Common myeloid progenitor, CD34-positive (primary cell): ENCODE measurements at regions not wholly inside any gene's neighbourhood (a gene's known extent, or its start where the extent isn't known, plus 50 kb on each side); places are given as distances from the start of the nearest gene placed in this dataset.

Experiments
- CTCF ChIA-PET: fragments of 350-600 bp; sonication (Branson Sonifier 250); formaldehyde crosslinking; loops from one replicate; lab custom pipeline; 2021; ENCODE audit warnings: antibody characterized with exemption; lab: Charles Lee
- POLR2A ChIA-PET: fragments of 350-600 bp; sonication (Branson Sonifier 250); formaldehyde crosslinking; loops from one replicate; lab custom pipeline; 2021; ENCODE audit warnings: antibody characterized with exemption; lab: Charles Lee
- DNase-seq, 3 donors: peaks; one replicate each; pipeline versions ENCODE4 v3.0.0 to v3.0.0-alpha.2; 2013
- H3K27ac ChIP-seq, 2 experiments: 1 replicate in 1 of 2; 2 replicates in 1 of 2; pipeline ENCODE4 v1.7.0; 2013; ENCODE audit warnings: inconsistent platforms in 2 of 2, low read length in 2 of 2, mild to moderate bottlenecking in 2 of 2, low read depth in 1 of 2, moderate library complexity in 1 of 2; ENCODE audit not compliant: severe bottlenecking in 2 of 2, insufficient read depth in 1 of 2, poor library complexity in 1 of 2
- H3K27me3 ChIP-seq, 5 experiments: replicated peaks in 2 of 5; 1 replicate in 3 of 5; 2 replicates in 2 of 5; pipeline versions ENCODE4 v1.6.1 to v1.7.0; 2013; ENCODE audit warnings: low read length in 4 of 5, mild to moderate bottlenecking in 2 of 5, moderate library complexity in 2 of 5, inconsistent platforms in 1 of 5; ENCODE audit not compliant: insufficient read depth in 5 of 5, control insufficient read depth in 4 of 5
- H3K36me3 ChIP-seq, 4 experiments: 1 replicate in 2 of 4; 2 replicates in 2 of 4; pipeline versions ENCODE4 v1.6.1 to v1.7.0; 2013; ENCODE audit warnings: low read length in 3 of 4, control low read depth in 1 of 4, mild to moderate bottlenecking in 1 of 4; ENCODE audit not compliant: control insufficient read depth in 4 of 4, insufficient read depth in 4 of 4
- H3K4me1 ChIP-seq, 4 experiments: 1 replicate in 3 of 4; 2 replicates in 1 of 4; pipeline versions ENCODE4 v1.6.1 to v1.7.1; 2013; ENCODE audit warnings: low read length in 3 of 4, mild to moderate bottlenecking in 3 of 4, control low read depth in 1 of 4, inconsistent platforms in 1 of 4, moderate library complexity in 1 of 4; ENCODE audit not compliant: control insufficient read depth in 4 of 4, insufficient read depth in 4 of 4; ENCODE audit errors: control extremely low read depth in 1 of 4
- H3K4me3 ChIP-seq, 7 experiments: 1 replicate in 4 of 7; 2 replicates in 3 of 7; pipeline versions ENCODE4 v1.5.1 to v1.7.0; 2013; ENCODE audit warnings: mild to moderate bottlenecking in 7 of 7, low read length in 6 of 7, moderate library complexity in 6 of 7, inconsistent platforms in 2 of 7, low read depth in 2 of 7, control low read depth in 1 of 7; ENCODE audit not compliant: insufficient read depth in 4 of 7, control insufficient read depth in 1 of 7; ENCODE audit errors: extremely low read depth in 1 of 7
- H3K9me3 ChIP-seq, 5 experiments: 1 replicate in 4 of 5; 2 replicates in 1 of 5; pipeline versions ENCODE4 v1.6.1 to v1.7.1; 2013; ENCODE audit warnings: low read length in 4 of 5, mild to moderate bottlenecking in 2 of 5, inconsistent platforms in 1 of 5, low read depth in 1 of 5, moderate library complexity in 1 of 5; ENCODE audit not compliant: control insufficient read depth in 4 of 5, insufficient read depth in 2 of 5; ENCODE audit errors: control extremely low read depth in 1 of 5
- WGBS: methylation state at CpG from one replicate; pipeline ENCODE4 v1.1.5; 2013; ENCODE audit not compliant: insufficient coverage; 5-methylcytosine and 5-hydroxymethylcytosine counted together

DNA sequence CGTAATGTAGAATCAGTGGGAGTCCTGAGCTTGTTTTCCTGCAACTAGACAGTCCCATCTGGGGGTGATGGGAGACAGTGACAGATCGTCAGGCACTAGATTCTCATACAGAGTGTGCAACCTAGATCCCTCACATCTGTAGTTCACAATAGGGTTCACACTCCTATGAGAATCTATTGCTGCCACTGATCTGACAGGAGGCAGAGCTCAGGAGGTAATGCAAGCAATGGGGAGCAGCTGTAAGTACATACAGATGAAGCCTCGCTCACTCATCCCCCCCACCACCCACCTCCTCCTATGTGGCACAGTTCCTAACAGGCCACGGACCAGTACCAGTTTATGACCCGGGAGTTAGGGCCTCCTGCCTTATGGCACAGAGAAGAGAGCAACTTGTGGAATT, 116.2 kb upstream of the PIK3R1 start:
- ChIA-PET POLR2A (no interaction called here), CTCF (no interaction called here)
- WGBS: 96% methylated on average over 4 of the region's 5 CpGs
- no peaks in the 10 kb centered on the region for H3K36me3 ChIP-seq
- H3K9me3 ChIP-seq: peaks cover 0 to 2% (median 0%) of the 10 kb centered on the region in 5 experiments
- H3K4me3 ChIP-seq: no peak overlapping the region
- no peaks in the 10 kb centered on the region for H3K27me3 ChIP-seq
- no peak for DNase-seq
- no peak overlapping the region for H3K27ac ChIP-seq
- H3K4me1 ChIP-seq: no peaks in the 10 kb centered on the region

DNA sequence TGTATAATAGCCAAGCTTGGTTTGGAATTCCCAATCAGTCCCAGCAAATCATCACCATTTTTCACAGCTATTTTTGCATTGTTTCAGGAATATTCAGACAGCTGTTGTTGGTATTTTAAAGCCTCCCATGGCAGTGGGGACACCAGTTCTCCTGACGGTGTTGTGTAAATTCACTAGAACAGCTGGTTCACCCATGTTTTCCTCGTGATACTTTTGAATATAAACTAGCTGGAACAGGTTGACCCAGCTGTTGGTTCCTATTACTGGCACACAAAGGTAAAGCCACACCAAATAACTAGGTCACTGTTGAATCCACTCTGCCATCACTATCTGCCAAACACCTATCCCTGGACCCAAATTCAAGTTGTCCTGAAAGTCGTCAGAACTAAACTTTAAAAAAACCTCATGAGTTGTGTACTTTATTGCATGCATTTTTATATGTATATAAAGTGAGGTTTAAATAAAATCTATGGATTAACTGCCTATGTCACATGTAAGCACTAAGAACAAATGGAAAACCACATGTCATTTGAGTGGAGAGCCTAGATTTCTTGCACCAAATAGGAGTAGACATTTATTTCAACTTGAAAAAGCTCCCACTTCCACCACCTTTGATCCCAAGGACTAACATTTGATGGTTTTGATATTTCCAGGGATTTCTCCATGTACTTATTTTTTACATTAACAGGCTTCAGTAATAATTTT, 121.9 kb upstream of the PIK3R1 start:
- POLR2A ChIA-PET: interaction anchor here (0.5 kb wide), 1 partner anchor 496 kb away, joined by 5 read pairs; no protein-coding TSS in a partner anchor
- WGBS: 100% methylated on average over 2 of the region's 3 CpGs
- DNase-seq: no peak
- Histone ChIP-seq H3K36me3 (no peaks in the 10 kb centered on the region), H3K4me1 (no peaks in the 10 kb centered on the region), H3K9me3 (peaks cover 0 to 4% (median 0%) of the 10 kb centered on the region in 5 experiments), H3K4me3 (no peak overlapping the region), H3K27ac (no peak overlapping the region), H3K27me3 (no peaks in the 10 kb centered on the region)
- CTCF ChIA-PET: no interaction called here

DNA sequence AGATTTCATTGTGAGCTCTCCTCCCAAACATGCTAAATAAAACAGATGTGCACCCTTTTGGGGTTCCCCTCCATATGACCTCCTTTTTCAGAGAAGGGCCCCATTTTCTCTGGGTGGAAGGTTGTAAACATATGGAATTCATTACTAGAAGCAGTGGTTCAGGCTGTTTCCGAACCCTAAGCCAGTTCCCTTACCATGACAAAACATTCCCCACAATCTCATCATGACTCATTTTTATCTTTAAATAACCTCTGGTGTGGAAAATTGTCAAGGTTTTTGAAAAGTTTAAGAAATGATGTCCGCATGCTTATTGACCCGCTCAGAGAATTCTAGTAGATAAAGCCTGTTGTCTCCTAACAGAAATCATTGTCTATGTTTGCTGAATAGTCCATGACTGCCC, 127.3 kb upstream of the PIK3R1 start:
- ChIA-PET POLR2A (no interaction called here), CTCF (interaction anchor here (0.7 kb wide), 1 partner anchor 44 kb away, joined by 4 read pairs; no protein-coding TSS in a partner anchor)
- H3K27ac ChIP-seq: no peak overlapping the region
- no peaks in the 10 kb centered on the region for H3K36me3 ChIP-seq
- H3K9me3 ChIP-seq: peaks cover 0 to 3% (median 0%) of the 10 kb centered on the region in 5 experiments
- no peak for DNase-seq
- no peaks in the 10 kb centered on the region for H3K27me3 ChIP-seq
- H3K4me3 ChIP-seq: no peak overlapping the region
- WGBS: 100% methylated on average over 2 of the region's 3 CpGs
- H3K4me1 ChIP-seq: no peaks in the 10 kb centered on the region

DNA sequence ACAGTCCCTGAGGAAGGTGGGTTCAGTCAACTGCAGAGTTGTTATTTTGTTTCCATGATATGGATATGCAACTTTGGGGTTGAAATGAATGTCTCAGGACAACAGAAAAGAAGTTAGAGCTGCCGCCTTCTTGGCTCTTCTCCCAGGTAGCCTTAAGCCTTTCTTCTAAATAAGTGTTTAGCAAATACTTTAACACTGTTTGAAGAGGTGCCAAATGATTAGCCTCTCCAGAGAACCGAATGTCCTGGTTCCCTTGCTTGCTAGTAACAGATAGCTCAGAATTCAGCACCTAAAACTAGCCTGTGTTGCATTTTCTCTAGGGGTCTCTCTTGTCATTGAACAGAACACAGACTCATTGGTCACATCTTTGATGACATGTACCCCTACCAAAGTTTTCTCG, 127.7 kb upstream of the PIK3R1 start:
- ChIA-PET CTCF (interaction anchor here (0.7 kb wide), 1 partner anchor 44 kb away, joined by 4 read pairs; no protein-coding TSS in a partner anchor), POLR2A (no interaction called here)
- Histone ChIP-seq H3K9me3 (peaks cover 0 to 3% (median 0%) of the 10 kb centered on the region in 5 experiments), H3K27me3 (no peaks in the 10 kb centered on the region), H3K36me3 (no peaks in the 10 kb centered on the region), H3K4me1 (no peaks in the 10 kb centered on the region), H3K4me3 (no peak overlapping the region), H3K27ac (no peak overlapping the region)
- no peak for DNase-seq
- WGBS: 100% methylated on average over 2 of the region's 3 CpGs

DNA sequence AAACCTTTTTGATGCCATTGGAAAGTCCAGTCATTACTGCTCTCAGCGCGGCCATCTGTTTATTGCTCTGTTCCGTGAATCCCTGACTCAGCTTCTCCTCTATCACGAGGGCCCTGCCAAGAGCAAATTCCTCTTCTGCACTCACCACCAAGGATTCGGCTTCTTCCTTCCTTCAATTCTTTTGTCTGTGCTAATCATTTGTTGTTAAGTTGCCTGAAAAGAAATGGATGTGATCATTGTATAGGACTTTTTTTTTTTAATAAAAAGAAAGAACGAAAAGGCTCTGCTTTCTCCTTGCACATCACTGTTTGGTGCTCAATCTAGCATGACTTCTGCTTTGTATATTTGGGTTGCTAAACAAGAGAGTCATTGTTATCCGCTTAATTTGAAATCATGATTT, 128.7 kb upstream of the PIK3R1 start:
- no peak for DNase-seq

DNA sequence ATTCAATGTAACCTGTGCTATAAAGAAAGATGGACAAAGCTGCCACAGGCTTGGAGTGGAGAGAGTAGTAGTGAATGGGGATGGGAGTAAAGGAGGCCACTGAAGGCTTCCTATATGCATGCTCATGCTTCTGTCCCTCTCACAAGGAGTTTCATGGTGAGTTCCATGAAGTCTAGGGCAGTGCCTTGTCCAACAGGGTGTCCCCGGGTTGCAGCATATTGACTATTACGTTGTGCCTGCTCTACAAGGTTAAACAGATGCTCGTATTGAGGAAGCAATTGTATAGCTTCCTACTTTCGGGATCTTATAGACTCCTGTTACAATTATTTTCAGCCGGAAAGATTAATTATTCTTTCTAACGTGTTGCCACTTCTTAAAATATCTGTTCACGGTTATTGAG, 129.1 kb upstream of the PIK3R1 start:
- no peak for DNase-seq
- 98% methylated on average over 6 of the region's 7 CpGs for WGBS
- H3K36me3 ChIP-seq: no peaks in the 10 kb centered on the region
- no peak overlapping the region for H3K27ac ChIP-seq
- ChIA-PET CTCF (interaction anchor here (1.0 kb wide), 1 partner anchor 9 kb away, joined by 3 read pairs; no protein-coding TSS in a partner anchor), POLR2A (no interaction called here)
- H3K4me1 ChIP-seq: no peaks in the 10 kb centered on the region
- H3K27me3 ChIP-seq: no peaks in the 10 kb centered on the region
- H3K9me3 ChIP-seq: peaks cover 0 to 3% (median 0%) of the 10 kb centered on the region in 5 experiments
- no peak overlapping the region for H3K4me3 ChIP-seq

More for the DNA sequence above, 128.7 kb upstream of the PIK3R1 start:
- no peak overlapping the region for H3K27ac ChIP-seq
- H3K4me1 ChIP-seq: no peaks in the 10 kb centered on the region
- H3K36me3 ChIP-seq: no peaks in the 10 kb centered on the region
- 100% methylated on average over 4 of the region's 7 CpGs for WGBS
- H3K27me3 ChIP-seq: no peaks in the 10 kb centered on the region
- H3K9me3 ChIP-seq: peaks cover 0 to 3% (median 0%) of the 10 kb centered on the region in 5 experiments
- POLR2A ChIA-PET: no interaction called here
- CTCF ChIA-PET: interaction anchor here (1.0 kb wide), 1 partner anchor 9 kb away, joined by 3 read pairs; no protein-coding TSS in a partner anchor
- no peak overlapping the region for H3K4me3 ChIP-seq

DNA sequence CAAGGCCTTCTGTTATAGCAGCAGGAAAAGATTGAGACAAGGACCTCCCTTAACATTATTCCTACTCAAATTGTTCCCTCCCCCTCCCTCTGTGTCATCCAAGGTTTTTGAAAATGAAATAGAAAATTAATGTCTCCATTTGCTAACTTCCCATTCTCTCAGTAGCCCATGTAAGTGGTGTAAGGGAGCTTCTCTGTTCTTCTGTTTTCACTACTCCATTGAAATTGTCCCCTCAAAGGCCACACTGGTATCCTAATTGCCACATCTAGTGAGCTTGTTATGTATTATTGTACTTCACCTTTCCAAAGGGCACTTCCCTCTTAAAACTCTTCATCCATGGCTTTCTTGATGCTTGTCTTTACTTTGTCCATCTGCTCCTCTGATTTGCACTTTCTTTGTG, 131.2 kb upstream of the PIK3R1 start:
- ChIA-PET POLR2A (no interaction called here), CTCF (no interaction called here)
- Histone ChIP-seq H3K4me1 (no peaks in the 10 kb centered on the region), H3K9me3 (no peaks in the 10 kb centered on the region), H3K4me3 (no peak overlapping the region), H3K27ac (no peak overlapping the region), H3K27me3 (no peaks in the 10 kb centered on the region), H3K36me3 (no peaks in the 10 kb centered on the region)
- DNase-seq: no peak
